ENCODE measurements at regions not wholly inside any gene's neighbourhood (a gene's known extent, or its start where the extent isn't known, plus 50 kb on each side); places are given as distances from the start of the nearest gene placed in this dataset.

DNA sequence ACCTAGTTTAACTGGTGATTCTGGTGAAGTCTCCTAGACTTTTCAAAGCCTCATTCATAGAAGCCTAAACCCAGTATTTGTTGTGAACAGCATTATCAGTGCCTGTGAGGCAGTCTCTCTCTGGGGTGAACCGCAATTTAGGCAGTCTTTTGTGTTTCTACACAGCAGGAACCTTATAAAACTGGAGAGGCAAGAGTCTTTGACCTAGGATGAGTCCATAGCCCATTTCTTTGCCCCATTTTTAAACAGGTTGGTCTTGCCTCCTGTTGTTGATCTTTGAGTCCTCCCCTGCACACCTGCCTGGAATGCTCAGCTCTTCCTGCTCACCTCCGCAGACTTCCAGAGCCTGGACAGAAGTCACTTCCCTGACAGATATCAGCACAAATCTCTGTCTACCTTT, 51.2 kb upstream of the NRP1 start:
- TF ChIP-seq CTCF (IDR thresholded peaks at IDR 0.05) (no peak), POLR2A (IDR thresholded peaks at IDR 0.05) (no peak)

All from right lobe of liver (tissue), 4 donors.